A673 (cell line): ENCODE measurements at regions not wholly inside any gene's neighbourhood (a gene's known extent, or its start where the extent isn't known, plus 50 kb on each side); places are given as distances from the start of the nearest gene placed in this dataset.

Experiments used
- CTCF ChIP-seq: fragments of 300-800, 200-600 bp; sonication (generic); conservative IDR thresholded peaks from 2 replicates; pipeline ENCODE4 v1.5.1; 2017; ENCODE audit warnings: low read depth, mild to moderate bottlenecking, antibody characterized with exemption, low read length, moderate library complexity, mixed read lengths
- EZH2 ChIP-seq: fragments of 200-600 bp; sonication (generic); IDR thresholded peaks from 2 replicates; pipeline ENCODE4 v1.6.1; 2017; ENCODE audit warnings: borderline replicate concordance, low read depth, mild to moderate bottlenecking, mixed read lengths, antibody characterized with exemption, low read length; ENCODE audit not compliant: poor library complexity, severe bottlenecking

GRCh38 chr12:18872770-18873169, 134.9 kb downstream of the CAPZA3 start:
- TF ChIP-seq CTCF (no peak), EZH2 (no peak)
